GM12878 (cell line): ENCODE measurements at regions not wholly inside any gene's neighbourhood (a gene's known extent, or its start where the extent isn't known, plus 50 kb on each side); places are given as distances from the start of the nearest gene placed in this dataset.

Experiments
- ATAC-seq: fragments of 200-7000 bp; cut with Tn5 transposase; 3 replicates; pipeline ENCODE4 v1.9.1; 2020; ENCODE audit warnings: mild to moderate bottlenecking, moderate library complexity
- BruUV-seq: library from RNA; stranded (reverse); fragments of 400-500 nt; replicated peaks from 2 replicates; lab custom pipeline; 2021; lab: Mats Ljungman, UMichigan
- CTCF ChIA-PET: fragments of 300-600 bp; sonication (Branson Sonifier 250); formaldehyde crosslinking; extraction: SDS; loops from one replicate; lab custom pipeline; 2021; ENCODE audit warnings: inconsistent platforms; lab: Yijun Ruan, JAX
- POLR2A ChIA-PET: fragments of 350-600 bp; formaldehyde crosslinking; extraction: SDS; loops from one replicate; lab custom pipeline; 2021; ENCODE audit warnings: inconsistent platforms; lab: Charles Lee
- RAD21 ChIA-PET: fragments of 300-600 bp; sonication (Branson Sonifier 250); formaldehyde crosslinking; loops from one replicate; lab custom pipeline; 2023; ENCODE audit warnings: antibody characterized with exemption; ENCODE audit not compliant: unreplicated experiment; lab: Charles Lee
- SMC1A ChIA-PET: fragments of 300-600 bp; sonication (Branson Sonifier 250); formaldehyde crosslinking; loops from one replicate; lab custom pipeline; 2023; ENCODE audit not compliant: unreplicated experiment, uncharacterized antibody; lab: Charles Lee
- DNase-seq: peaks from one replicate; pipeline ENCODE4 v3.0.0-alpha.2; 2011; ENCODE audit warnings: low read depth, low spot score
- FAIRE-seq: peaks from 3 replicates; lab custom pipeline; 2011; peaks lifted over from hg19 to GRCh38; lab: Jason Lieb, UNC
- H2AFZ ChIP-seq: 2 replicates; pipeline ENCODE4 v1.6.0; 2011; ENCODE audit warnings: low read depth, low read length, control low read depth; ENCODE audit not compliant: control insufficient read depth
- H3K27ac ChIP-seq: 2 replicates; pipeline ENCODE4 v1.5.1; 2011; ENCODE audit warnings: control low read depth; ENCODE audit not compliant: control insufficient read depth, insufficient read depth
- H3K27me3 ChIP-seq, 2 experiments: replicated peaks in 1 of 2; 2 replicates each; pipeline versions ENCODE4 v1.6.0 to v1.6.1; 2011; ENCODE audit warnings: low read length in 1 of 2; ENCODE audit not compliant: control insufficient read depth in 2 of 2, insufficient read depth in 2 of 2
- H3K36me3 ChIP-seq, 2 experiments: 2 replicates each; pipeline ENCODE4 v1.5.1; 2011; ENCODE audit warnings: low read length in 1 of 2; ENCODE audit not compliant: control insufficient read depth in 2 of 2, insufficient read depth in 2 of 2
- H3K4me1 ChIP-seq: 2 replicates; pipeline ENCODE4 v1.6.1; 2011; ENCODE audit warnings: mild to moderate bottlenecking, low read length, moderate library complexity, mixed read lengths; ENCODE audit not compliant: control insufficient read depth, insufficient read depth
- H3K4me2 ChIP-seq: 2 replicates; pipeline ENCODE4 v1.6.0; 2011; ENCODE audit warnings: control low read depth; ENCODE audit not compliant: control insufficient read depth, insufficient read depth
- H3K4me3 ChIP-seq: fragments of 200-600 bp; sonication (generic); 2 replicates; pipeline ENCODE4 v1.5.1; 2016
- H3K79me2 ChIP-seq: 2 replicates; pipeline ENCODE4 v1.6.0; 2011; ENCODE audit warnings: low read length; ENCODE audit not compliant: control insufficient read depth, insufficient read depth
- H3K9ac ChIP-seq: 2 replicates; pipeline ENCODE4 v1.8.0; 2011; ENCODE audit warnings: low read length, control low read depth, mixed read lengths; ENCODE audit not compliant: control insufficient read depth, insufficient read depth
- H3K9me3 ChIP-seq: replicated peaks from 3 replicates; pipeline ENCODE4 v1.5.1; 2011; ENCODE audit warnings: mild to moderate bottlenecking, low read length; ENCODE audit not compliant: control insufficient read depth, insufficient read depth
- H4K20me1 ChIP-seq: 2 replicates; pipeline ENCODE4 v1.6.0; 2011; ENCODE audit not compliant: control insufficient read depth, insufficient read depth
- CHD4 ChIP-seq: fragments of 200-600 bp; sonication (generic); IDR thresholded peaks from 2 replicates; pipeline ENCODE4 v1.6.1; 2016; ENCODE audit warnings: mild to moderate bottlenecking
- EP300 ChIP-seq, 2 experiments: fragments of 150-350 bp in 1 of 2; IDR thresholded peaks; 2 replicates each; pipeline ENCODE4 v1.6.1; 2011 to 2012; ENCODE audit warnings: low read depth in 2 of 2, low read length in 2 of 2, borderline replicate concordance in 1 of 2, improper control_type of control experiment in 1 of 2, inconsistent platforms in 1 of 2; ENCODE audit not compliant: control insufficient read depth in 1 of 2
- IKZF1 ChIP-seq: fragments of 450-650 bp; conservative IDR thresholded peaks from 2 replicates; pipeline ENCODE4 v1.6.1; 2017; ENCODE audit warnings: antibody characterized with exemption, mild to moderate bottlenecking
- JUND ChIP-seq: IDR thresholded peaks from 2 replicates; pipeline ENCODE4 v1.6.1; 2012; ENCODE audit warnings: low read depth, mild to moderate bottlenecking, low read length, improper control_type of control experiment, moderate library complexity
- LARP7 ChIP-seq: fragments of 450-650 bp; IDR thresholded peaks from 2 replicates; pipeline ENCODE4 v1.6.1; 2017; ENCODE audit warnings: mild to moderate bottlenecking
- RB1 ChIP-seq: fragments of 450-650 bp; formaldehyde crosslinking; IDR thresholded peaks from 2 replicates; pipeline ENCODE4 v1.6.1; 2017; ENCODE audit warnings: mild to moderate bottlenecking, borderline replicate concordance
- RCOR1 ChIP-seq: conservative IDR thresholded peaks from 2 replicates; pipeline ENCODE4 v1.6.1; 2012; ENCODE audit warnings: low read depth, low read length, improper control_type of control experiment
- SMARCA5 ChIP-seq: fragments of 450-650 bp; IDR thresholded peaks from 2 replicates; pipeline ENCODE4 v1.6.1; 2017; ENCODE audit warnings: mild to moderate bottlenecking
- SMC3 ChIP-seq: IDR thresholded peaks from 2 replicates; pipeline ENCODE4 v1.6.1; 2011; ENCODE audit warnings: low read length, improper control_type of control experiment, borderline replicate concordance
- TBL1XR1 ChIP-seq: IDR thresholded peaks from 2 replicates; pipeline ENCODE4 v1.6.1; 2012; ENCODE audit warnings: low read depth, low read length, improper control_type of control experiment
- TCF3 ChIP-seq: IDR thresholded peaks from 2 replicates; pipeline ENCODE4 v1.6.1; 2012; ENCODE audit warnings: low read depth, mild to moderate bottlenecking, low read length, borderline replicate concordance; ENCODE audit not compliant: insufficient read depth
- YBX1 ChIP-seq: fragments of 450-650 bp; IDR thresholded peaks from 2 replicates; pipeline ENCODE4 v1.6.1; 2016; ENCODE audit warnings: antibody characterized with exemption
- ZNF24 ChIP-seq: fragments of 450-650 bp; IDR thresholded peaks from 2 replicates; pipeline ENCODE4 v1.6.1; 2017; ENCODE audit warnings: antibody characterized with exemption, mild to moderate bottlenecking
- ZSCAN29 ChIP-seq: fragments of 450-650 bp; IDR thresholded peaks from 2 replicates; pipeline ENCODE4 v1.6.1; 2017; ENCODE audit warnings: mild to moderate bottlenecking, moderate library complexity
- WGBS: methylation state at CpG from one replicate; pipeline ENCODE4 v1.1.6; 2016; ENCODE audit warnings: low lambda C conversion rate; ENCODE audit not compliant: insufficient replicate concordance, insufficient coverage; ENCODE audit errors: missing lambda C conversion rate; 5-methylcytosine and 5-hydroxymethylcytosine counted together
- in situ Hi-C: fragments of 300-500 bp; cut with MboI; formaldehyde crosslinking; loops from 9 replicates; pipeline ENCODE4 v1.14.3; 2018; ENCODE audit warnings: mixed read lengths
- intact Hi-C: fragments of 100-400 bp; cut with micrococcal nuclease; formaldehyde crosslinking; loops from one replicate; pipeline ENCODE4 v1.14.2; 2022; ENCODE audit not compliant: unreplicated experiment
- TF ChIP-seq, protein P1 (sequence below): fragments of 450-650 bp; IDR thresholded peaks from 2 replicates; pipeline ENCODE4 v1.6.1; 2017; ENCODE audit warnings: mild to moderate bottlenecking, moderate library complexity
- TF ChIP-seq, protein P2 (sequence below): IDR thresholded peaks from 2 replicates; pipeline ENCODE4 v1.6.1; 2011; ENCODE audit warnings: low read depth, low read length, improper control_type of control experiment, borderline replicate concordance
- TF ChIP-seq, protein P3 (sequence below): IDR thresholded peaks from 2 replicates; pipeline ENCODE4 v1.6.1; 2012; ENCODE audit warnings: low read length, inconsistent platforms
- TF ChIP-seq, protein P4 (sequence below): IDR thresholded peaks from 2 replicates; pipeline ENCODE4 v1.6.1; 2011; ENCODE audit warnings: low read depth, mild to moderate bottlenecking, low read length, moderate library complexity, borderline replicate concordance; ENCODE audit errors: extremely low read depth

DNA sequence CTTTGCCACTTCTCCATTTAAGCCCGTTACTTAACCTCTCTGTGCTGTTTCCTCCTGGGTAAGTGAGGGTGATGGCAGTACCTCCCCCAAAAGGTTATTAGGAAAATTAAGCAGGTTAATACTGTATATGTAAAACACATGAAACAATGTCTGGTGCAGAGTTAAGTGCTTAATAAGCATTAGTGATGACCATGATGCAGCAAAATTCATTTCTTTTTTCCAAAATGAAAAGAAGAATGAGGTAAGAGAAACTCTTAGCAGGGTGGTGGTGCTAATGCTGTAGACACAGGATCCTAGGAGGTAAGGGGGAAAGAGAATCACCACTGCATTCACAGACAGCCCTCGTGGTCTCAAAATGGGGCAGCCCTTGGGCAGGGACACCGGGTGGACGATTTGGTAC lies 115.1 kb upstream of the RAI14 start (continued):
- TF ChIP-seq ZNF24, result no peak

DNA sequence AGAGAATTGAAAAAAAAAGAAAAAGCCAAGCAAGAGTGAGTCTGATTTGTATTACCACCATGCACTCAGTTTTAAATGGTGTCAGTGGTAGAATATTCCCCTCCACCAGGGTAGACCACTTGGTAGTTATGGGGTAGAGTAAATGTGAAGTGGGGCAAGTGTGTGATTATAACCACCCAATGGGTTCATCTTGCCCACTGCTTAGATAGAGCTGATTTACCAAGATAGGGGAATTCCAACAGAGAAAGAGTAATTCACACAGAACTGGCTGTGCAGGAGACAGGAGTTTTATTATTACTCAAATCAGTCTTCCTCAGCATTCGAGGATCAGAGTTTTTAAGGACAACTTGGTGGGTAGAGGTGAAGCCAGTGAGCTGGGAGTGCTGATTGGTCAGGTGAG lies 113.3 kb upstream of the RAI14 start:
- ChIA-PET POLR2A (no interaction called here), RAD21 (no interaction called here), CTCF (no interaction called here), SMC1A (no interaction called here)
- no peaks in the 10 kb centered on the region; the same call in 1 of the 3 replicates for H3K9me3 ChIP-seq
- ATAC-seq, result no peak
- H3K27ac ChIP-seq, result no peak overlapping the region
- H3K4me2 ChIP-seq, result no peak overlapping the region
- intact Hi-C loops, result no loop called here
- H3K36me3 ChIP-seq, result no peaks in the 10 kb centered on the region
- H3K4me1 ChIP-seq, result no peaks in the 10 kb centered on the region
- H3K9ac ChIP-seq, result no peak overlapping the region
- no TSS peak for BruUV-seq
- no peak overlapping the region for H3K4me3 ChIP-seq
- DNase-seq, result no peak
- WGBS, result 0% methylated on average over 1 of the region's 1 CpG
- no peak overlapping the region for H2AFZ ChIP-seq
- TF ChIP-seq, protein P1, sequence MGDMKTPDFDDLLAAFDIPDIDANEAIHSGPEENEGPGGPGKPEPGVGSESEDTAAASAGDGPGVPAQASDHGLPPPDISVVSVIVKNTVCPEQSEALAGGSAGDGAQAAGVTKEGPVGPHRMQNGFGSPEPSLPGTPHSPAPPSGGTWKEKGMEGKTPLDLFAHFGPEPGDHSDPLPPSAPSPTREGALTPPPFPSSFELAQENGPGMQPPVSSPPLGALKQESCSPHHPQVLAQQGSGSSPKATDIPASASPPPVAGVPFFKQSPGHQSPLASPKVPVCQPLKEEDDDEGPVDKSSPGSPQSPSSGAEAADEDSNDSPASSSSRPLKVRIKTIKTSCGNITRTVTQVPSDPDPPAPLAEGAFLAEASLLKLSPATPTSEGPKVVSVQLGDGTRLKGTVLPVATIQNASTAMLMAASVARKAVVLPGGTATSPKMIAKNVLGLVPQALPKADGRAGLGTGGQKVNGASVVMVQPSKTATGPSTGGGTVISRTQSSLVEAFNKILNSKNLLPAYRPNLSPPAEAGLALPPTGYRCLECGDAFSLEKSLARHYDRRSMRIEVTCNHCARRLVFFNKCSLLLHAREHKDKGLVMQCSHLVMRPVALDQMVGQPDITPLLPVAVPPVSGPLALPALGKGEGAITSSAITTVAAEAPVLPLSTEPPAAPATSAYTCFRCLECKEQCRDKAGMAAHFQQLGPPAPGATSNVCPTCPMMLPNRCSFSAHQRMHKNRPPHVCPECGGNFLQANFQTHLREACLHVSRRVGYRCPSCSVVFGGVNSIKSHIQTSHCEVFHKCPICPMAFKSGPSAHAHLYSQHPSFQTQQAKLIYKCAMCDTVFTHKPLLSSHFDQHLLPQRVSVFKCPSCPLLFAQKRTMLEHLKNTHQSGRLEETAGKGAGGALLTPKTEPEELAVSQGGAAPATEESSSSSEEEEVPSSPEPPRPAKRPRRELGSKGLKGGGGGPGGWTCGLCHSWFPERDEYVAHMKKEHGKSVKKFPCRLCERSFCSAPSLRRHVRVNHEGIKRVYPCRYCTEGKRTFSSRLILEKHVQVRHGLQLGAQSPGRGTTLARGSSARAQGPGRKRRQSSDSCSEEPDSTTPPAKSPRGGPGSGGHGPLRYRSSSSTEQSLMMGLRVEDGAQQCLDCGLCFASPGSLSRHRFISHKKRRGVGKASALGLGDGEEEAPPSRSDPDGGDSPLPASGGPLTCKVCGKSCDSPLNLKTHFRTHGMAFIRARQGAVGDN, result no peak
- no peak for TF ChIP-seq LARP7
- no peak for TF ChIP-seq ZSCAN29
- TF ChIP-seq YBX1, result no peak
- TF ChIP-seq CHD4, result no peak
- TF ChIP-seq SMARCA5, result no peak
- TF ChIP-seq RCOR1, result no peak
- TF ChIP-seq RB1, result no peak
- TF ChIP-seq TBL1XR1, result no peak
- no peak for TF ChIP-seq SMC3
- no peak for TF ChIP-seq TCF3
- TF ChIP-seq IKZF1, result no peak
- TF ChIP-seq, protein P2, sequence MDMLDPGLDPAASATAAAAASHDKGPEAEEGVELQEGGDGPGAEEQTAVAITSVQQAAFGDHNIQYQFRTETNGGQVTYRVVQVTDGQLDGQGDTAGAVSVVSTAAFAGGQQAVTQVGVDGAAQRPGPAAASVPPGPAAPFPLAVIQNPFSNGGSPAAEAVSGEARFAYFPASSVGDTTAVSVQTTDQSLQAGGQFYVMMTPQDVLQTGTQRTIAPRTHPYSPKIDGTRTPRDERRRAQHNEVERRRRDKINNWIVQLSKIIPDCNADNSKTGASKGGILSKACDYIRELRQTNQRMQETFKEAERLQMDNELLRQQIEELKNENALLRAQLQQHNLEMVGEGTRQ, result no peak
- no peak for TF ChIP-seq JUND
- TF ChIP-seq EP300 (IDR thresholded peaks at IDR 0.05; ENCODE audit: borderline replicate concordance in 1 of 2, control insufficient read depth in 1 of 2, low read depth in 2 of 2, low read length in 2 of 2), result no peak
- TF ChIP-seq, protein P3, sequence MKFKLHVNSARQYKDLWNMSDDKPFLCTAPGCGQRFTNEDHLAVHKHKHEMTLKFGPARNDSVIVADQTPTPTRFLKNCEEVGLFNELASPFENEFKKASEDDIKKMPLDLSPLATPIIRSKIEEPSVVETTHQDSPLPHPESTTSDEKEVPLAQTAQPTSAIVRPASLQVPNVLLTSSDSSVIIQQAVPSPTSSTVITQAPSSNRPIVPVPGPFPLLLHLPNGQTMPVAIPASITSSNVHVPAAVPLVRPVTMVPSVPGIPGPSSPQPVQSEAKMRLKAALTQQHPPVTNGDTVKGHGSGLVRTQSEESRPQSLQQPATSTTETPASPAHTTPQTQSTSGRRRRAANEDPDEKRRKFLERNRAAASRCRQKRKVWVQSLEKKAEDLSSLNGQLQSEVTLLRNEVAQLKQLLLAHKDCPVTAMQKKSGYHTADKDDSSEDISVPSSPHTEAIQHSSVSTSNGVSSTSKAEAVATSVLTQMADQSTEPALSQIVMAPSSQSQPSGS, result no peak
- TF ChIP-seq, protein P4, sequence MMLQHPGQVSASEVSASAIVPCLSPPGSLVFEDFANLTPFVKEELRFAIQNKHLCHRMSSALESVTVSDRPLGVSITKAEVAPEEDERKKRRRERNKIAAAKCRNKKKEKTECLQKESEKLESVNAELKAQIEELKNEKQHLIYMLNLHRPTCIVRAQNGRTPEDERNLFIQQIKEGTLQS, result no peak
- in situ Hi-C loops, result no loop called here
- no peak for FAIRE-seq
- H3K79me2 ChIP-seq, result no peaks in the 10 kb centered on the region
- H4K20me1 ChIP-seq, result no peaks in the 10 kb centered on the region
- no peaks in the 10 kb centered on the region; a peak in 1 of 4 replicates for H3K27me3 ChIP-seq
